ENCODE measurements at regions not wholly inside any gene's neighbourhood (a gene's known extent, or its start where the extent isn't known, plus 50 kb on each side); places are given as distances from the start of the nearest gene placed in this dataset.
"Not testable (repeated sequence)": the region's sequence is repeated elsewhere in the genome, so short reads cannot be mapped to it uniquely, and the experiment has no call there.

DNA sequence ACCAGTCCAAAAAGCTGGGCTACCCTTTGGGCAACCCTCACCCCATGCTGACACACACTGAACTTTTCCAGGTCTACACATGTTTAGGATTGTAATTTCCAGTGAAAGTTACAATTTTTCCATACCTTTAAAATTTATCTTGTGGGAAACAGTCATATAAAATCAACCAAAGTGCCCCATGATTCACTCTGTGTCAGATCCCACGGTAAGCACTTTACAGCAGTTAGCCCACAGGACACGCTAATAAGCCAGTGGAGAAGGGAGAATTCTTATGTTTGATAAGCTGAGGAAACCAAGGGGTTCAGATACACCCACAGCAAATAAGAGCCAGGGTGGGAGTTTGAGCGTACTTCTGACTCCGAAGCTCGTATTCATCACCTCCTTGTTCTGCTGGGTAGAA, 72.4 kb upstream of the TBL1X start:
- H3K4me3 ChIP-seq (replicated peaks; ENCODE audit: low read depth, low read length), result no peak overlapping the region
- DNase-seq (ENCODE audit: extremely low read depth, low read depth), result no peak
- no peak for TF ChIP-seq CTCF (IDR thresholded peaks at IDR 0.05; ENCODE audit: low read depth, low read length, missing control alignments)

DNA sequence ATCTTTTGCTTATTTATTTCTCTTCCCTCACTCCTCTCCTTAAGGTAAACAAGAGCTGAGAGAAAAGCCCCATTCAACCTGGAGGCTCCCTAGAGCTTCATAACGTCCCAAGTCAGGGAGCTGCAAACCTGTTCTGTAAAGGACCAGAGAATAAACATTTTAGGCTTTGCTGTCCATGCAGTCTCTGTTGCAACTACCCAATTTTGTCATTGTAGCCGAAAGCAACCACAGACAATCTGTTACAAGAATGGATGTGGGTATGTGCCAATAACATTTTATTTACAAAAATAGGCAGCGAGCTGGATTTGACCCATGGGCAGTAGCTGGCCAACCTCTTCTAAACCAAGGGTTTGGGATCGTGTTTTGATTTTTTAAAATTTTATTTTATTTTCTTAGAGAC, 71.3 kb upstream of the TBL1X start:
- DNase-seq (ENCODE audit: extremely low read depth, low read depth), result no peak
- no peak for TF ChIP-seq CTCF (IDR thresholded peaks at IDR 0.05; ENCODE audit: low read depth, low read length, missing control alignments)
- no peak overlapping the region for H3K4me3 ChIP-seq (replicated peaks; ENCODE audit: low read depth, low read length)

- no peak overlapping the region for H3K4me3 ChIP-seq (replicated peaks; ENCODE audit: low read depth, low read length)
- no peak for DNase-seq (ENCODE audit: extremely low read depth, low read depth)
- no peak for TF ChIP-seq CTCF (IDR thresholded peaks at IDR 0.05; ENCODE audit: low read depth, low read length, missing control alignments)
Measured at GRCh38 chrX:9394212-9394611, 70.6 kb upstream of the TBL1X start.

- no peak for DNase-seq (ENCODE audit: extremely low read depth, low read depth)
- TF ChIP-seq CTCF (IDR thresholded peaks at IDR 0.05; ENCODE audit: low read depth, low read length, missing control alignments), result no peak
Measured at GRCh38 chrX:9396930-9397329, 67.9 kb upstream of the TBL1X start.

DNA sequence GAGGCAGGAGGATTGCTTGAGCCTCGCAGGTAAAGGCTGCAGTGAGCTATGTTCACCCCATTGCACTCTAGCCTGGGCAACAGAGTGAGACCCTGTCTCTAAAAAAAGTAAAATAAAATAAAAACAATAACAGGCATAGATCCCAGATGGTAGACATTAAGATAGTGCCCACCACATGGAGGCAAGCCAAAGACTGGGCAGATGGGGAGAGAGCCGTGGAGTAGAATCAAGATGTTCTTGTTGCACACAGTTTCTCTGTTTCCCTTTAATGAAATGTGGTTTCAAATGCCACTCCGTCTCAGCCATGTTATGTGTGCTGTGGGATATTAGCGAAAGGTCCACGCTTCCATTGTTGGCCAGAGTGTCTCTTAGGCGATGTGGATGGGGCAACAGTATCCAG, 63.8 kb upstream of the TBL1X start:
- no peak for TF ChIP-seq CTCF (IDR thresholded peaks at IDR 0.05; ENCODE audit: low read depth, low read length, missing control alignments)
- no peak for DNase-seq (ENCODE audit: extremely low read depth, low read depth)
- H3K4me3 ChIP-seq (replicated peaks; ENCODE audit: low read depth, low read length), result no peak overlapping the region

More at GRCh38 chrX:9396930-9397329, 67.9 kb upstream of the TBL1X start:
- no peak overlapping the region for H3K4me3 ChIP-seq (replicated peaks; ENCODE audit: low read depth, low read length)

DNA sequence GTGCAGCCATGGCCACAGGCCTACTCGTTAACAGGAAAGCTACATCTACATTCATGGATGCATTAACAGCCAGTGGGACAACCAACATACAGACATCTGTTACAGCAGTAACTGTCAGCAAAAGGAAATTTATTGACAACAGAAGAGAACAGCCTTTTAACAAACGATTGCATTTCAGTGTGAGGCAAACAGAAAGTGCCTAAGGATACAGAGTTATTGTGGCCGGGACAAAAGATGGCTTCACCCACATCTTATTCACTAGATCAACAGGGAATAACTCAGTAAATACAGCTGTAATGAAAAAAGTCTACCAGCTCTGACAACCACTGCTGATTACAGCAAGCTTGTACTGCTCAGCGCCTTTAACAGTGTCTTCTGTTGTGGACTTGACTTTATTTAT, 61.5 kb upstream of the TBL1X start:
- H3K4me3 ChIP-seq (replicated peaks; ENCODE audit: low read depth, low read length), result no peak overlapping the region
- DNase-seq (ENCODE audit: extremely low read depth, low read depth), result no peak
- TF ChIP-seq CTCF (IDR thresholded peaks at IDR 0.05; ENCODE audit: low read depth, low read length, missing control alignments), result no peak

- not testable (repeated sequence) for H3K4me3 ChIP-seq (replicated peaks; ENCODE audit: low read depth, low read length); DNase-seq (ENCODE audit: extremely low read depth, low read depth)
Measured at GRCh38 chrX:9405635-9406034, 59.2 kb upstream of the TBL1X start.

GRCh38 chrX:9410889-9411288, 54.0 kb upstream of the TBL1X start:
- not testable (repeated sequence) for H3K4me3 ChIP-seq (replicated peaks; ENCODE audit: low read depth, low read length)

GRCh38 chrX:9411682-9412081, 53.2 kb upstream of the TBL1X start:
- H3K4me3 ChIP-seq (replicated peaks; ENCODE audit: low read depth, low read length), result not testable (repeated sequence)

More at GRCh38 chrX:9410889-9411288, 54.0 kb upstream of the TBL1X start:
- DNase-seq (ENCODE audit: extremely low read depth, low read depth), result not testable (repeated sequence)

More at GRCh38 chrX:9411682-9412081, 53.2 kb upstream of the TBL1X start:
- not testable (repeated sequence) for DNase-seq (ENCODE audit: extremely low read depth, low read depth)
